ENCODE measurements at regions not wholly inside any gene's neighbourhood (a gene's known extent, or its start where the extent isn't known, plus 50 kb on each side); places are given as distances from the start of the nearest gene placed in this dataset.

- TF ChIP-seq GATA3 (IDR thresholded peaks at IDR 0.05; ENCODE audit: low read depth, low read length) (no peak), GATA2 (IDR thresholded peaks at IDR 0.05; ENCODE audit: low read depth, low read length) (no peak)
These were observed 530.2 kb downstream of the SOX6 start for GRCh38 chr11:15825976-15826650.

Measured in SH-SY5Y (cell line).